ENCODE measurements at regions not wholly inside any gene's neighbourhood (a gene's known extent, or its start where the extent isn't known, plus 50 kb on each side); places are given as distances from the start of the nearest gene placed in this dataset.
A peak's percentile ranks its signal among the peaks of the same experiment; 100 is the strongest.

GRCh38 chr13:73767191-73767741 lies 366.9 kb downstream of the KLF12 start:
- Histone ChIP-seq H4K20me1 (ENCODE audit: insufficient read depth, poor library complexity, severe bottlenecking) (no peaks in the 10 kb centered on the region), H3K9me3 (ENCODE audit: low read depth) (no peaks in the 10 kb centered on the region), H3K27ac (peak overlapping the region; percentile 82), H3K79me2 (no peaks in the 10 kb centered on the region), H3K4me1 (ENCODE audit: insufficient read depth) (peaks cover 30% of the 10 kb centered on the region), H3K4me2 (peak overlapping the region; percentile 13), H3K4me3 (no peak overlapping the region), H3K36me3 (replicated peaks; ENCODE audit: insufficient read depth, low read depth) (no peaks in the 10 kb centered on the region), H3K27me3 (no peaks in the 10 kb centered on the region), H3K9me2 (replicated peaks; ENCODE audit: insufficient read depth) (no peaks in the 10 kb centered on the region), H2AFZ (no peak overlapping the region)
- WGBS (ENCODE audit: low lambda C conversion rate, missing lambda C conversion rate), result 43% methylated on average over 3 of the region's 3 CpGs
- TF ChIP-seq, protein P1, sequence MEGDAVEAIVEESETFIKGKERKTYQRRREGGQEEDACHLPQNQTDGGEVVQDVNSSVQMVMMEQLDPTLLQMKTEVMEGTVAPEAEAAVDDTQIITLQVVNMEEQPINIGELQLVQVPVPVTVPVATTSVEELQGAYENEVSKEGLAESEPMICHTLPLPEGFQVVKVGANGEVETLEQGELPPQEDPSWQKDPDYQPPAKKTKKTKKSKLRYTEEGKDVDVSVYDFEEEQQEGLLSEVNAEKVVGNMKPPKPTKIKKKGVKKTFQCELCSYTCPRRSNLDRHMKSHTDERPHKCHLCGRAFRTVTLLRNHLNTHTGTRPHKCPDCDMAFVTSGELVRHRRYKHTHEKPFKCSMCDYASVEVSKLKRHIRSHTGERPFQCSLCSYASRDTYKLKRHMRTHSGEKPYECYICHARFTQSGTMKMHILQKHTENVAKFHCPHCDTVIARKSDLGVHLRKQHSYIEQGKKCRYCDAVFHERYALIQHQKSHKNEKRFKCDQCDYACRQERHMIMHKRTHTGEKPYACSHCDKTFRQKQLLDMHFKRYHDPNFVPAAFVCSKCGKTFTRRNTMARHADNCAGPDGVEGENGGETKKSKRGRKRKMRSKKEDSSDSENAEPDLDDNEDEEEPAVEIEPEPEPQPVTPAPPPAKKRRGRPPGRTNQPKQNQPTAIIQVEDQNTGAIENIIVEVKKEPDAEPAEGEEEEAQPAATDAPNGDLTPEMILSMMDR (IDR thresholded peaks at IDR 0.05; ENCODE audit: poor library complexity), result no peak
- TF ChIP-seq EZH2 (IDR thresholded peaks at IDR 0.05; ENCODE audit: borderline replicate concordance), result no peak
- TF ChIP-seq EZH2phosphoT487 (IDR thresholded peaks at IDR 0.05; ENCODE audit: low read depth, severe bottlenecking, unreplicated experiment), result no peak
- peak; percentile 14 for DNase-seq (ENCODE audit: low spot score)

GRCh38 chr13:73765651-73766384 lies 368.4 kb downstream of the KLF12 start:
- TF ChIP-seq, protein P1 (IDR thresholded peaks at IDR 0.05; ENCODE audit: poor library complexity), result no peak
- TF ChIP-seq EZH2phosphoT487 (IDR thresholded peaks at IDR 0.05; ENCODE audit: low read depth, severe bottlenecking, unreplicated experiment) (no peak), EZH2 (IDR thresholded peaks at IDR 0.05; ENCODE audit: borderline replicate concordance) (no peak)
- no peak overlapping the region for H3K4me3 ChIP-seq
- no peaks in the 10 kb centered on the region for H3K9me2 ChIP-seq (replicated peaks; ENCODE audit: insufficient read depth)
- WGBS (ENCODE audit: low lambda C conversion rate, missing lambda C conversion rate), result 13% methylated on average over 12 of the region's 12 CpGs
- peak overlapping the region; percentile 39 for H2AFZ ChIP-seq
- no peaks in the 10 kb centered on the region for H3K9me3 ChIP-seq (ENCODE audit: low read depth)
- H3K36me3 ChIP-seq (replicated peaks; ENCODE audit: insufficient read depth, low read depth), result no peaks in the 10 kb centered on the region
- no peaks in the 10 kb centered on the region for H4K20me1 ChIP-seq (ENCODE audit: insufficient read depth, poor library complexity, severe bottlenecking)
- H3K4me1 ChIP-seq (ENCODE audit: insufficient read depth), result peaks cover 30% of the 10 kb centered on the region
- H3K4me2 ChIP-seq, result peak overlapping the region; percentile 66
- H3K79me2 ChIP-seq, result no peaks in the 10 kb centered on the region
- peak; percentile 80 for DNase-seq (ENCODE audit: low spot score)
- no peaks in the 10 kb centered on the region for H3K27me3 ChIP-seq
- H3K27ac ChIP-seq, result peak overlapping the region; percentile 82

DNA sequence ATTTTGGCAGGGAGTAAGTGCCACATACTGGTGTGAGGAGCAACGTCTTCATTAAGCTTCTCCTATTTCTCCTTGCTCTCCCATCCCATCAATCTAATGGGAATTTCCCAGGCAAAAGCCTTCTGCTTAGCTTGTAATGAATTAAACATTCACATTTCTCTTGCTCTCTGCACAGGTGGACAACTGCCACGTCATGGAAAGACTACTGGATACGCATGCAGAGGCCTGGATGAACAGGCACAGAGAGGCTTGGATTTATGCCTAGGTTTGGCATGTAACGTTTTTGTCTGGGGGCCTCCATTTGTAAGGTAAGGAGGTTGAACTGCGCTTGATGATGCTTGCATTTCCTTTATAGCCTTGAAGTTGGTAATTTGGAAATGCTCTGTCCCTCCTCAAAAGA lies 374.8 kb downstream of the KLF12 start:
- 91% methylated on average over 5 of the region's 5 CpGs for WGBS (ENCODE audit: low lambda C conversion rate, missing lambda C conversion rate)
- Histone ChIP-seq H3K4me2 (no peak overlapping the region), H3K4me1 (ENCODE audit: insufficient read depth) (peaks cover 3% of the 10 kb centered on the region), H3K27ac (no peak overlapping the region), H3K36me3 (replicated peaks; ENCODE audit: insufficient read depth, low read depth) (no peaks in the 10 kb centered on the region), H3K9me2 (replicated peaks; ENCODE audit: insufficient read depth) (no peaks in the 10 kb centered on the region), H3K9me3 (ENCODE audit: low read depth) (no peaks in the 10 kb centered on the region), H3K79me2 (no peaks in the 10 kb centered on the region), H4K20me1 (ENCODE audit: insufficient read depth, poor library complexity, severe bottlenecking) (no peaks in the 10 kb centered on the region), H3K27me3 (no peaks in the 10 kb centered on the region), H2AFZ (no peak overlapping the region), H3K4me3 (no peak overlapping the region)
- TF ChIP-seq EZH2phosphoT487 (IDR thresholded peaks at IDR 0.05; ENCODE audit: low read depth, severe bottlenecking, unreplicated experiment), result no peak
- TF ChIP-seq EZH2 (IDR thresholded peaks at IDR 0.05; ENCODE audit: borderline replicate concordance), result no peak
- TF ChIP-seq, protein P1 (IDR thresholded peaks at IDR 0.05; ENCODE audit: poor library complexity), result no peak
- no peak for DNase-seq (ENCODE audit: low spot score)

Measured in hepatocyte (in vitro differentiated cells).